ENCODE measurements at regions not wholly inside any gene's neighbourhood (a gene's known extent, or its start where the extent isn't known, plus 50 kb on each side); places are given as distances from the start of the nearest gene placed in this dataset.
A peak's percentile ranks its signal among the peaks of the same experiment; 100 is the strongest.

DNA sequence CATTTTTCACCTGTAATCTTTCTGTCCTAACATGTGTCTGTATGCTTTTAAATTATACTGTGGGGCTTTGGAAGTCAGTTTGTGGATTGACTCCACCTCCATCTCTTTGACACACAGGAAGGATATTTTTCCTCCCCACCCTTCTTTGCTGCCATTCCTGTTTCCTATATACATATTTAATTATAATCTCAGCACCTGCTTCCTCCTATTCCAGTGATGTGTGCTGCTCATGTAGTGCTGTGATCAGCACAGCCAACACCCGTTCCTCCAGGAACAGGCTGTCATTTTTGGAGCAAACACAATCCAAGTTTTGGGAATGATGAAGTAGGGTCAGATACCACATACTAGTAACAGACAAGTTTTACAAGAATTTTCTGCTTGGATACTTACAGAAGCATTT lies 135.0 kb upstream of the PRPS1L1 start:
- Histone ChIP-seq H3K4me1 (no peaks in the 10 kb centered on the region), H3K27ac (no peak overlapping the region), H3K9me3 (no peaks in the 10 kb centered on the region), H3K36me3 (no peaks in the 10 kb centered on the region), H3K4me3 (no peak overlapping the region), H3K27me3 (no peaks in the 10 kb centered on the region)
- DNase-seq = no peak
- TF ChIP-seq POLR2A (IDR thresholded peaks at IDR 0.05) = no peak
- TF ChIP-seq, protein P1, sequence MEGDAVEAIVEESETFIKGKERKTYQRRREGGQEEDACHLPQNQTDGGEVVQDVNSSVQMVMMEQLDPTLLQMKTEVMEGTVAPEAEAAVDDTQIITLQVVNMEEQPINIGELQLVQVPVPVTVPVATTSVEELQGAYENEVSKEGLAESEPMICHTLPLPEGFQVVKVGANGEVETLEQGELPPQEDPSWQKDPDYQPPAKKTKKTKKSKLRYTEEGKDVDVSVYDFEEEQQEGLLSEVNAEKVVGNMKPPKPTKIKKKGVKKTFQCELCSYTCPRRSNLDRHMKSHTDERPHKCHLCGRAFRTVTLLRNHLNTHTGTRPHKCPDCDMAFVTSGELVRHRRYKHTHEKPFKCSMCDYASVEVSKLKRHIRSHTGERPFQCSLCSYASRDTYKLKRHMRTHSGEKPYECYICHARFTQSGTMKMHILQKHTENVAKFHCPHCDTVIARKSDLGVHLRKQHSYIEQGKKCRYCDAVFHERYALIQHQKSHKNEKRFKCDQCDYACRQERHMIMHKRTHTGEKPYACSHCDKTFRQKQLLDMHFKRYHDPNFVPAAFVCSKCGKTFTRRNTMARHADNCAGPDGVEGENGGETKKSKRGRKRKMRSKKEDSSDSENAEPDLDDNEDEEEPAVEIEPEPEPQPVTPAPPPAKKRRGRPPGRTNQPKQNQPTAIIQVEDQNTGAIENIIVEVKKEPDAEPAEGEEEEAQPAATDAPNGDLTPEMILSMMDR (IDR thresholded peaks at IDR 0.05) = no peak
- intact Hi-C loops (cut with DNase I; ENCODE audit: low total_unique reads) = no loop called here

DNA sequence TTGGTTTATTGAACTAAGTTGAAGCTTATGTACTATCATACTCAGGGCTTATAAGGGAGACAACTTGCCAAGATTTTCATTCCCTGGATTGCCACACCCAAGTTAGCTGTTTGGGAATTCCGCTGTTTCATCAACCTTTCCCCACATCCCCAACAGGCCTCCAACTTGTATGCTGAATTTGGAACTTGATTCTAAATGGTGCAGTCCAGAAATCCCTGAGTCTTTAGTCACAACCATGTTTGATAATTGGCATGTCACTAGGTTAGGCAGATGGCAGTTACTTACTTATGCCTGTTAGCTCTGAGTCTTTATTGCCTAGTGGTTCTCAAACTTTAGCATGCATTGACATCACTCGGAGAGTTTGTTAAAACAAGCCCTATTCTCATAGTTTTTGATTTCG lies 135.4 kb upstream of the PRPS1L1 start:
- no peaks in the 10 kb centered on the region for H3K9me3 ChIP-seq
- no peak overlapping the region for H3K27ac ChIP-seq
- intact Hi-C loops (cut with DNase I; ENCODE audit: low total_unique reads) = no loop called here
- H3K36me3 ChIP-seq = no peaks in the 10 kb centered on the region
- no peaks in the 10 kb centered on the region for H3K27me3 ChIP-seq
- H3K4me1 ChIP-seq = no peaks in the 10 kb centered on the region
- H3K4me3 ChIP-seq = no peak overlapping the region
- TF ChIP-seq POLR2A (IDR thresholded peaks at IDR 0.05) = no peak
- TF ChIP-seq, protein P1 (IDR thresholded peaks at IDR 0.05) = no peak
- no peak for DNase-seq

DNA sequence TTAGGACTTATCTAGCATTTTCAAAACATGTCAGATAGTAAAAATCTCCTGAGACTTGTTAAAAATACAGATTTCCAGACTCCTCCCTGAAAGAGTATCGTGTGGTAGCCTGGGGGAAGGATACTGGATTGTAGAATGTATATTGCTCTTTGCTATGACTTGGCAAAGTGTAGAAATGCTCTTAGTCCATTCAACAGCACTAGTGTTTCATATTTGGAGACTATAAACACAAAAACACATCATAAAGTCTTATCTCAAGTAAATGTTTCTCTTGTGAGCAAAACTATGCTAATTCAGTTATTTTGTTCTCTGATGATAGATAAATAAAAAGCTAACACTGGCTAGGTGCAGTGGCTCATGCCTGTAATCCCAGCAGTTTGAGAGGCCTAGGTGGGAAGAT lies 137.5 kb upstream of the PRPS1L1 start:
- TF ChIP-seq, protein P1 (IDR thresholded peaks at IDR 0.05) = no peak
- TF ChIP-seq POLR2A (IDR thresholded peaks at IDR 0.05) = no peak
- H3K36me3 ChIP-seq = no peaks in the 10 kb centered on the region
- no peak overlapping the region for H3K4me3 ChIP-seq
- peak overlapping the region in 1 of 2 donors; percentile 5 for H3K27ac ChIP-seq
- no peaks in the 10 kb centered on the region for H3K9me3 ChIP-seq
- H3K4me1 ChIP-seq = no peaks in the 10 kb centered on the region
- DNase-seq = no peak
- intact Hi-C loops (cut with DNase I; ENCODE audit: low total_unique reads) = no loop called here
- no peaks in the 10 kb centered on the region for H3K27me3 ChIP-seq

DNA sequence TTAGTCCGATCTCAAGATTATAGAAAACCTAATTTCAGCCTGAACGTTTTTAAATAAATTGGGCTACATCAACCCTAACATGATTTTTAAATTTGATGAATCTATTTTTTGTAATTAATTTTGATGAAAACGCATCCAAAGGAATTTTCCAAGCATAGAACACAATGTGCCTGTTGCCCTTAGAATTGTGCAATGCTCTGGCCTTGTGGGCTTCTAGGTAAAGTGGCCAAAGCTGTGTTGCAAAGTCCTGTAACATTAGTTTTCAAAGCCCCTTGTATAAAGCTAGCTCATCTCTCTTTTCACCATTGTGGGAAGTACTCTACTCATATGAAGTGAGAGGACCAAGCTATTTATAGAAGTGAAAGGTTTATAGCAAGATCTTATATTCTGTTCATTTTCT lies 138.4 kb upstream of the PRPS1L1 start:
- Histone ChIP-seq H3K9me3 (no peaks in the 10 kb centered on the region), H3K4me1 (no peaks in the 10 kb centered on the region), H3K4me3 (no peak overlapping the region), H3K27me3 (no peaks in the 10 kb centered on the region), H3K27ac (no peak overlapping the region), H3K36me3 (no peaks in the 10 kb centered on the region)
- intact Hi-C loops (cut with DNase I; ENCODE audit: low total_unique reads) = no loop called here
- TF ChIP-seq, protein P1 (IDR thresholded peaks at IDR 0.05) = no peak
- TF ChIP-seq POLR2A (IDR thresholded peaks at IDR 0.05) = no peak
- DNase-seq = no peak

DNA sequence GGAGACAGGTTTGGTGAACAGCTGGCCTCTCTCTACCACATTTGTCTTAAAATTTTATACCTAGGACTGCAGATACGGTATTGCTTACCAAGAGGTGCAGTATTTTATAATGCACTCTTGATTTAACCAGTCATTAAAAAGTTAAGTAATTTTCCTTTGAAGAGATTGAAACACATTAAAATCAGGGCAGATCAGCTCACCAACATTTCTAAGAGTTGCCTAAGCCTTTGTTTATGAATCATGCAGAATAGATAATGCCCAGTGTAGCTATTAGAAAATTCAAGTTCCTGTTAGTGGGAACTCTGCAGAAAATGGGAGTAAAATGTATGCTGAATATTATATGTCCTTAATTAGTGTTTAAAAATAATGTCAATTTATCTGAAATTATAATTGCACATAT lies 140.2 kb upstream of the PRPS1L1 start:
- H3K36me3 ChIP-seq = no peaks in the 10 kb centered on the region
- no peaks in the 10 kb centered on the region for H3K9me3 ChIP-seq
- no peak for DNase-seq
- no peaks in the 10 kb centered on the region for H3K4me1 ChIP-seq
- H3K27ac ChIP-seq = no peak overlapping the region
- H3K27me3 ChIP-seq = no peaks in the 10 kb centered on the region
- TF ChIP-seq, protein P1 (IDR thresholded peaks at IDR 0.05) = no peak
- no peak for TF ChIP-seq POLR2A (IDR thresholded peaks at IDR 0.05)
- intact Hi-C loops (cut with DNase I; ENCODE audit: low total_unique reads) = no loop called here
- H3K4me3 ChIP-seq = no peak overlapping the region
